Transverse colon (tissue), 4 donors: ENCODE measurements at regions not wholly inside any gene's neighbourhood (a gene's known extent, or its start where the extent isn't known, plus 50 kb on each side); places are given as distances from the start of the nearest gene placed in this dataset.

Source experiments
- DNase-seq: peaks from one replicate; pipeline ENCODE4 v3.0.0-alpha.2; 2019
- H3K27ac ChIP-seq, 4 donors: fragments of 200-600 bp; sonication (generic); 2 replicates each; pipeline ENCODE4 v1.5.1; 2016 to 2018; ENCODE audit warnings: inconsistent platforms in 4 of 4
- H3K27me3 ChIP-seq: fragments of 200-600 bp; sonication (generic); 2 replicates; pipeline ENCODE4 v1.5.1; 2017; ENCODE audit warnings: inconsistent platforms
- H3K36me3 ChIP-seq, 4 donors: fragments of 200-600 bp; sonication (generic); 2 replicates each; pipeline ENCODE4 v1.5.1; 2017 to 2019; ENCODE audit warnings: inconsistent platforms in 4 of 4
- H3K4me1 ChIP-seq, 4 donors: fragments of 200-600 bp; sonication (generic); 2 replicates each; pipeline ENCODE4 v1.5.1; 2017 to 2020; ENCODE audit warnings: inconsistent platforms in 4 of 4
- H3K4me3 ChIP-seq, 4 donors: fragments of 200-600 bp; sonication (generic); 1 replicate in 1 of 4; 2 replicates in 3 of 4; pipeline versions ENCODE4 v1.5.1 to v1.6.1; 2017 to 2019; ENCODE audit warnings: inconsistent platforms in 4 of 4
- H3K9me3 ChIP-seq, 2 donors: fragments of 200-600 bp; sonication (generic); 2 replicates each; pipeline ENCODE4 v1.5.1; 2017 to 2019; ENCODE audit warnings: inconsistent platforms in 2 of 2
- CTCF ChIP-seq, 5 experiments: fragments of 200-600 bp in 3 of 5; fragments of 450-650 bp in 2 of 5; sonication (generic) in 3 of 5; IDR thresholded peaks; 1 replicate in 2 of 5; 2 replicates in 3 of 5; pipeline ENCODE4 v1.5.1; 2016 to 2017; ENCODE audit warnings: antibody characterized with exemption in 5 of 5, inconsistent platforms in 3 of 5, mild to moderate bottlenecking in 2 of 5, moderate library complexity in 1 of 5
- EP300 ChIP-seq: sonication (generic); formaldehyde crosslinking; IDR thresholded peaks from one replicate; pipeline ENCODE4 v1.6.1; 2017; ENCODE audit warnings: antibody characterized with exemption, low read depth
- POLR2A ChIP-seq: fragments of 450-650 bp; IDR thresholded peaks from one replicate; pipeline ENCODE4 v1.6.1; 2016; ENCODE audit warnings: antibody characterized with exemption, mild to moderate bottlenecking, moderate library complexity
- POLR2AphosphoS5 ChIP-seq, 3 donors: sonication (generic); formaldehyde crosslinking; IDR thresholded peaks; one replicate each; pipeline ENCODE4 v1.6.1; 2016; ENCODE audit warnings: antibody characterized with exemption in 3 of 3
- WGBS, 2 donors: methylation state at CpG; one replicate each; pipeline ENCODE4 v1.1.5; 2018; ENCODE audit warnings: low coverage in 1 of 2; 5-methylcytosine and 5-hydroxymethylcytosine counted together
- in situ Hi-C, 4 donors: fragments of 200-750 bp; cut with MboI; loops; one replicate each; pipeline versions ENCODE4 v1.15.0 to v1.15.1; 2017; ENCODE audit warnings: low sequenced_read_pairs in 3 of 4, low pct_ligation_motif_present in 1 of 4, low pct_unique_long_range_greater_than_20kb in 1 of 4
- intact Hi-C: fragments of 100-400 bp; cut with DNase I; formaldehyde crosslinking; loops from one replicate; pipeline ENCODE4 v1.15.1; 2023; ENCODE audit warnings: low total_unique reads

- DNase-seq: no peak
- in situ Hi-C loops: no loop called here
- no peaks in the 10 kb centered on the region for H3K9me3 ChIP-seq
- peaks cover 9% of the 10 kb centered on the region for H3K27me3 ChIP-seq
- TF ChIP-seq POLR2A: no peak
- TF ChIP-seq CTCF (IDR thresholded peaks at IDR 0.05): no peak
- no peak for TF ChIP-seq EP300
- no peak for TF ChIP-seq POLR2AphosphoS5 (IDR thresholded peaks at IDR 0.05)
- no peaks in the 10 kb centered on the region for H3K4me1 ChIP-seq
- no peak overlapping the region for H3K4me3 ChIP-seq
- no peaks in the 10 kb centered on the region for H3K36me3 ChIP-seq
- WGBS, 2 donors: 85% methylated on average over 3 to 4 of the region's 4 CpGs
- intact Hi-C loops: no loop called here
- H3K27ac ChIP-seq: no peak overlapping the region
Measured at GRCh38 chr6:165798991-165799390, 135.9 kb upstream of the PDE10A start.

- in situ Hi-C loops: no loop called here
- Histone ChIP-seq H3K27me3 (no peaks in the 10 kb centered on the region), H3K9me3 (no peaks in the 10 kb centered on the region), H3K36me3 (no peaks in the 10 kb centered on the region), H3K27ac (no peak overlapping the region), H3K4me3 (no peak overlapping the region), H3K4me1 (no peaks in the 10 kb centered on the region)
- 86 to 98% methylated on average over 6 of the region's 6 CpGs for WGBS, 2 donors
- TF ChIP-seq CTCF (IDR thresholded peaks at IDR 0.05) (no peak), POLR2A (no peak), POLR2AphosphoS5 (IDR thresholded peaks at IDR 0.05) (no peak), EP300 (no peak)
- intact Hi-C loops: no loop called here
- no peak for DNase-seq
Measured at GRCh38 chr6:165794179-165794601, 131.1 kb upstream of the PDE10A start.

- Histone ChIP-seq H3K27ac (no peak overlapping the region), H3K9me3 (no peaks in the 10 kb centered on the region), H3K36me3 (no peaks in the 10 kb centered on the region), H3K4me1 (no peaks in the 10 kb centered on the region), H3K4me3 (no peak overlapping the region), H3K27me3 (no peaks in the 10 kb centered on the region)
- 87 to 92% methylated on average over 1 to 10 of the region's 10 CpGs for WGBS, 2 donors
- intact Hi-C loops: no loop called here
- in situ Hi-C loops: no loop called here
- TF ChIP-seq POLR2AphosphoS5 (IDR thresholded peaks at IDR 0.05): no peak
- TF ChIP-seq POLR2A: no peak
- TF ChIP-seq EP300: no peak
- no peak for TF ChIP-seq CTCF (IDR thresholded peaks at IDR 0.05)
- DNase-seq: no peak
Measured at GRCh38 chr6:165793287-165793825, 130.3 kb upstream of the PDE10A start.

- intact Hi-C loops (no loop called here), in situ Hi-C loops (no loop called here)
- TF ChIP-seq POLR2AphosphoS5 (IDR thresholded peaks at IDR 0.05): no peak
- TF ChIP-seq EP300: no peak
- TF ChIP-seq CTCF (IDR thresholded peaks at IDR 0.05): no peak
- no peak for TF ChIP-seq POLR2A
- Histone ChIP-seq H3K27me3 (no peaks in the 10 kb centered on the region), H3K36me3 (no peaks in the 10 kb centered on the region), H3K27ac (no peak overlapping the region), H3K4me1 (no peaks in the 10 kb centered on the region), H3K9me3 (no peaks in the 10 kb centered on the region), H3K4me3 (no peak overlapping the region)
- 92% methylated on average over 24 of the region's 24 CpGs; no CpG with 5 or more reads in 1 of the 2 donors for WGBS, 2 donors
- DNase-seq: no peak
Measured at GRCh38 chr6:165791876-165792437, 128.9 kb upstream of the PDE10A start.
